A673 (cell line): ENCODE measurements at regions not wholly inside any gene's neighbourhood (a gene's known extent, or its start where the extent isn't known, plus 50 kb on each side); places are given as distances from the start of the nearest gene placed in this dataset.

Source experiments
- EZH2 ChIP-seq: fragments of 200-600 bp; sonication (generic); IDR thresholded peaks from 2 replicates; pipeline ENCODE4 v1.6.1; 2017; ENCODE audit warnings: borderline replicate concordance, low read depth, mild to moderate bottlenecking, mixed read lengths, antibody characterized with exemption, low read length; ENCODE audit not compliant: poor library complexity, severe bottlenecking
- TF ChIP-seq, protein P1 (sequence below): fragments of 300-800, 200-600 bp; sonication (generic); conservative IDR thresholded peaks from 2 replicates; pipeline ENCODE4 v1.5.1; 2017; ENCODE audit warnings: low read depth, mild to moderate bottlenecking, antibody characterized with exemption, low read length, moderate library complexity, mixed read lengths

- no peak for TF ChIP-seq EZH2
- TF ChIP-seq, protein P1, sequence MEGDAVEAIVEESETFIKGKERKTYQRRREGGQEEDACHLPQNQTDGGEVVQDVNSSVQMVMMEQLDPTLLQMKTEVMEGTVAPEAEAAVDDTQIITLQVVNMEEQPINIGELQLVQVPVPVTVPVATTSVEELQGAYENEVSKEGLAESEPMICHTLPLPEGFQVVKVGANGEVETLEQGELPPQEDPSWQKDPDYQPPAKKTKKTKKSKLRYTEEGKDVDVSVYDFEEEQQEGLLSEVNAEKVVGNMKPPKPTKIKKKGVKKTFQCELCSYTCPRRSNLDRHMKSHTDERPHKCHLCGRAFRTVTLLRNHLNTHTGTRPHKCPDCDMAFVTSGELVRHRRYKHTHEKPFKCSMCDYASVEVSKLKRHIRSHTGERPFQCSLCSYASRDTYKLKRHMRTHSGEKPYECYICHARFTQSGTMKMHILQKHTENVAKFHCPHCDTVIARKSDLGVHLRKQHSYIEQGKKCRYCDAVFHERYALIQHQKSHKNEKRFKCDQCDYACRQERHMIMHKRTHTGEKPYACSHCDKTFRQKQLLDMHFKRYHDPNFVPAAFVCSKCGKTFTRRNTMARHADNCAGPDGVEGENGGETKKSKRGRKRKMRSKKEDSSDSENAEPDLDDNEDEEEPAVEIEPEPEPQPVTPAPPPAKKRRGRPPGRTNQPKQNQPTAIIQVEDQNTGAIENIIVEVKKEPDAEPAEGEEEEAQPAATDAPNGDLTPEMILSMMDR, result no peak
These were observed 157.1 kb upstream of the ARHGAP5 start for GRCh38 chr14:31920001-31920400.
